ENCODE measurements at regions not wholly inside any gene's neighbourhood (a gene's known extent, or its start where the extent isn't known, plus 50 kb on each side); places are given as distances from the start of the nearest gene placed in this dataset.
"Not testable (repeated sequence)": the region's sequence is repeated elsewhere in the genome, so short reads cannot be mapped to it uniquely, and the experiment has no call there.

DNA sequence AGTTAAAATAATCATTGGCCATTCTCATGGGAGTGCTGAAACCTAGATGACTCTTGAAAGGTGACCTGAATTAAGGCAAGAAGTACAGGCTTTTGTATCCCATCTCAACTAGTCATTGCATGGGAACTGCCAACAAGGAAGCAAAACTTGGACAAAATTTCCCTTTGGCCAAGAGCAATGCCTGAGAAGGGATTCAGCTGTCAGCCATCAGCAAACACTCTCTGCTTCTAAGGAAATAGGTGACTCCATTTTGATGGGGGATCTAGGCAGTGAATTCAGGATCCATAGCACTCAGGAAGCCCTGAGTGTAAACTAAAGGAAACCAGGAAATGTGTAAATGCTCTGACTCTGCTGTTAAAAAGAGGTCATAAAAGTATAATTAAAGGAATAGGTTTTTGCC lies 221.5 kb upstream of the TMEM229A start:
- no peak for DNase-seq
- H3K27ac ChIP-seq: no peak overlapping the region
- no peak for ATAC-seq
- H3K36me3 ChIP-seq (ENCODE audit: insufficient read depth in 1 of 2, low read depth in 1 of 2): no peaks in the 10 kb centered on the region
- TF ChIP-seq, protein P1, sequence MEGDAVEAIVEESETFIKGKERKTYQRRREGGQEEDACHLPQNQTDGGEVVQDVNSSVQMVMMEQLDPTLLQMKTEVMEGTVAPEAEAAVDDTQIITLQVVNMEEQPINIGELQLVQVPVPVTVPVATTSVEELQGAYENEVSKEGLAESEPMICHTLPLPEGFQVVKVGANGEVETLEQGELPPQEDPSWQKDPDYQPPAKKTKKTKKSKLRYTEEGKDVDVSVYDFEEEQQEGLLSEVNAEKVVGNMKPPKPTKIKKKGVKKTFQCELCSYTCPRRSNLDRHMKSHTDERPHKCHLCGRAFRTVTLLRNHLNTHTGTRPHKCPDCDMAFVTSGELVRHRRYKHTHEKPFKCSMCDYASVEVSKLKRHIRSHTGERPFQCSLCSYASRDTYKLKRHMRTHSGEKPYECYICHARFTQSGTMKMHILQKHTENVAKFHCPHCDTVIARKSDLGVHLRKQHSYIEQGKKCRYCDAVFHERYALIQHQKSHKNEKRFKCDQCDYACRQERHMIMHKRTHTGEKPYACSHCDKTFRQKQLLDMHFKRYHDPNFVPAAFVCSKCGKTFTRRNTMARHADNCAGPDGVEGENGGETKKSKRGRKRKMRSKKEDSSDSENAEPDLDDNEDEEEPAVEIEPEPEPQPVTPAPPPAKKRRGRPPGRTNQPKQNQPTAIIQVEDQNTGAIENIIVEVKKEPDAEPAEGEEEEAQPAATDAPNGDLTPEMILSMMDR (IDR thresholded peaks at IDR 0.05): no peak
- no peaks in the 10 kb centered on the region for H3K4me1 ChIP-seq
- H3K4me3 ChIP-seq: no peak overlapping the region
- H3K27me3 ChIP-seq (ENCODE audit: insufficient read depth in 3 of 3, low read length in 2 of 3): no peaks in the 10 kb centered on the region
- intact Hi-C loops (cut with DNase I): no loop called here
- H3K9me3 ChIP-seq: no peaks in the 10 kb centered on the region

DNA sequence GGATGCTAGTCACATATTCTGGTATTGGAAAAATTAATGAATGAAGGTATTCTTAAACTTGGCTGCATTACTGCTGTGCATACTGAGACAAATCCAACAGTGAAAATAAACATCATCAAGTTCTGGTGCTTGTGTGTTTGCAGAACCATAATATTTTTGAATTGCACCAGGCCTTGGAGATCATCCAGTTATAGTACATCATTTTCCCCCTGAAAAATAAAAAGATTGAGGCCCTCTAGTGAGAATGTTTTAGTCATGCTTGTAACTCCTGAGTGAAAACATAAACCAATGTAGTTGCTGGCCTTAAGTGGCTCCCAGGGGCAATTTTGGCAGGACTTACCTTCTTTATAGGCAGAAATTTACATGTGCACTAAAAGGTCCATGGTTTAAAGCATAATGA lies 218.8 kb upstream of the TMEM229A start:
- DNase-seq (no peak), ATAC-seq (no peak)
- no peaks in the 10 kb centered on the region for H3K9me3 ChIP-seq
- H3K36me3 ChIP-seq (ENCODE audit: insufficient read depth in 1 of 2, low read depth in 1 of 2): no peaks in the 10 kb centered on the region
- H3K4me1 ChIP-seq: no peaks in the 10 kb centered on the region
- H3K27me3 ChIP-seq (ENCODE audit: insufficient read depth in 3 of 3, low read length in 2 of 3): no peaks in the 10 kb centered on the region
- TF ChIP-seq, protein P1 (IDR thresholded peaks at IDR 0.05): no peak
- intact Hi-C loops (cut with DNase I): no loop called here
- no peak overlapping the region for H3K4me3 ChIP-seq
- no peak overlapping the region for H3K27ac ChIP-seq

DNA sequence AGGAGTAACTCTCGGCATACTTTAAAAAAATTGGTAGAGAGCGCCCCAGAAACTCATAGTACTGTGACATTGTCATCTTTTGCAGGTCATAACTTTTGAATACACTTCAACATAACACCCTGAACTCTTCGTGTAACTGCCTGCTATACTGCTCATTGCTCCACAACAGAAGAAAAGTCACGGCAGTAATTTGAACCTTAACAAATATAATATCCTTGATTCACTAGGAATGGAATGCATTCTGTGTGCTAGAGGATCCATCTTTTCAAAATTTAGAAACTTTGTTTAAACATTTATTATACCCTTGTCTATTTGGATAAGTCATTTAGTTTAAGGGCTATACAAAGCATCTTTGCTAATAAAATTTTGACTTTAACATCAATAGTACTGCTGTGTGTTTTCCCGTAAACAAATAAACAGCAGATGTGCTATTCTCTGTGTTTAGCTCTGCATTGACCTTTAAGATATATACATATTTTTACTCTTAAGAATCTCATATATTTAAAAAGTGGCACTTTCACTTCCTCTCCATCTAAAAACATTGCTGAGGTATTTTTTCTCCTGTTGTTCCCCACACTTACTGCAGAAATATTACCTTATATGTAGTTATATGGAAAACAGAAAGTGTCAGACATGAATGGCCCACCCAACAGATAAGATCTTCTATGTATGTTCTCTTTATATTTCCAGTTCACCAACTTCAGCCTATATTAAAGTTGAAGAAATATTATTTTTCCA lies 217.6 kb upstream of the TMEM229A start:
- ATAC-seq (no peak), DNase-seq (no peak)
- intact Hi-C loops (cut with DNase I): no loop called here
- TF ChIP-seq, protein P1 (IDR thresholded peaks at IDR 0.05): no peak
- Histone ChIP-seq H3K9me3 (no peaks in the 10 kb centered on the region), H3K27me3 (ENCODE audit: insufficient read depth in 3 of 3, low read length in 2 of 3) (no peaks in the 10 kb centered on the region), H3K27ac (no peak overlapping the region), H3K4me3 (no peak overlapping the region), H3K36me3 (ENCODE audit: insufficient read depth in 1 of 2, low read depth in 1 of 2) (no peaks in the 10 kb centered on the region), H3K4me1 (no peaks in the 10 kb centered on the region)
- WGBS, 3 donors: 45 to 54% (median 48%) methylated on average over 5 of the region's 5 CpGs

DNA sequence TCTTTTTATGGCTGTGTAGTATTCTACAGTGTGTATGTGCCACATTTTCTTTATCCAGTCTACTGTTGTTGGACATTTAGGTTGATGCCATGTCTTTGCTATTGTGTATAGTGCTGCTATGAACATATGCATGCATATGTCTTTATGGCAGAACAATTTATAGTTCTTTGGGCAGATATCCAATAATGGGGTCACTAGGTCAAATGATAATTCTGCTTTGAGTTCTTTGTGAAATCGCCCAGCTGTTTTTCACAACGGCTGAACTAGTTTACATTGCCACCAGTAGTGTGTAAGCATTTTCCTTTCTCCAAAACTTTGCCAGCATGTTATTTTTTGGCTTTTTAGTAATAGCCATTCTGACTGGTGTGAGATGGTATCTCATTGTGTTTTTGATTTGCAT lies 214.8 kb upstream of the TMEM229A start:
- intact Hi-C loops (cut with DNase I): no loop called here
- ATAC-seq (no peak), DNase-seq (no peak)
- Histone ChIP-seq H3K9me3 (no peaks in the 10 kb centered on the region), H3K27me3 (ENCODE audit: insufficient read depth in 3 of 3, low read length in 2 of 3) (no peaks in the 10 kb centered on the region), H3K4me1 (no peaks in the 10 kb centered on the region), H3K4me3 (no peak overlapping the region), H3K36me3 (ENCODE audit: insufficient read depth in 1 of 2, low read depth in 1 of 2) (no peaks in the 10 kb centered on the region), H3K27ac (no peak overlapping the region)
- 41 to 65% (median 45%) methylated on average over 2 of the region's 2 CpGs for WGBS, 3 donors
- TF ChIP-seq, protein P1 (IDR thresholded peaks at IDR 0.05): no peak

DNA sequence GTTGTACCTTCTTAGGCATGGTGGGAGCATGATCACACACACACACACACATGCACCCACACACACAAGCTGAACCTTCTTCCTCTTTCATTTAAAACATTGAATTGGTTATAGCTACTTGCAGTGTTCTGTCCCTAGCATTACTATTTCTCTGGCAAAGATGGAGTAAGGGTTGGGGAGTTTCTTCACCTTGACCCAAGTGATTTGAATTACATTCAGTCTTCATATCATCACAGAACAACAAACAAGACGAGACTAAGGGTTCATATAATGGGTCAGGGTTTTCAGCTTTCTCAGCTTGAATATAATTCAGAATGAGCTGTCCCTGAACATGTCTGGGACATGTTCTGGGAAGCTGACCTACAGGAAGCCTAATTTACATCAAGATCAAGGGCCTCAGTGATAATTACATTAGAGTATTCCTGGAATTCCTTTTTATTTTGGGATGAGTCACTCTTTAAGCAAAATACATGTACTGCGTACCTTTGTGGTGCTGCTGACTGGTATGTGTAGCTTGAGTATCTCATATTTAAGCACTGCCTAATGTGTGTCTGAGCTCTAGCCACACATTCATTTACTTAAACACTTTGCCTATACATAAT lies 213.5 kb upstream of the TMEM229A start:
- Histone ChIP-seq H3K27ac (no peak overlapping the region), H3K9me3 (no peaks in the 10 kb centered on the region), H3K4me3 (no peak overlapping the region), H3K4me1 (no peaks in the 10 kb centered on the region), H3K36me3 (ENCODE audit: insufficient read depth in 1 of 2, low read depth in 1 of 2) (no peaks in the 10 kb centered on the region), H3K27me3 (ENCODE audit: insufficient read depth in 3 of 3, low read length in 2 of 3) (no peaks in the 10 kb centered on the region)
- TF ChIP-seq, protein P1 (IDR thresholded peaks at IDR 0.05): no peak
- no peak for DNase-seq
- intact Hi-C loops (cut with DNase I): no loop called here
- 64 to 65% (median 64%) methylated on average over 2 of the region's 2 CpGs for WGBS, 3 donors
- no peak for ATAC-seq

DNA sequence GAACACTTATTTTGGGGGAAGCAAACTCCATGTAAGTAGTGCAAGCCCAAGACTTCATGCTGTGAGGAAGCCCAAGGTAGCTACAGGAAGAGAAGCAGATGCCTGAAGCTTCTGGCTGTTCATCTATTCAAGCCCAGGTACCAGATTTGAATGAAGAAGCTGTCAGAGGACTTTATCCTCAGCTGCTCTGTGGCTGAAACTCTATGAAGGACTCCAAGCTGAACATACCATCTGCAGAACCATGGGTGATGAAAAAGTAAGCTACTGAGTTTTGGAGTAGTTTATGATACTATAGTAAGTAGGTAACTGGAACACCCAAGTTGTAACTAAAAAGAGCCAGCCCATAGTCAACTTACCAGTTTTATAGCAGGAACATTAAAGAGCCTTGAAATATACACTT lies 211.6 kb upstream of the TMEM229A start:
- ATAC-seq; intact Hi-C loops (cut with DNase I): not testable (repeated sequence)

More for the DNA sequence above, 211.6 kb upstream of the TMEM229A start:
- not testable (repeated sequence) for H3K4me3 ChIP-seq; H3K27ac ChIP-seq; H3K4me1 ChIP-seq; H3K27me3 ChIP-seq (ENCODE audit: insufficient read depth in 3 of 3, low read length in 2 of 3); H3K9me3 ChIP-seq; H3K36me3 ChIP-seq (ENCODE audit: insufficient read depth in 1 of 2, low read depth in 1 of 2); DNase-seq

Measured in psoas muscle (tissue), 7 donors.